ENCODE measurements at regions not wholly inside any gene's neighbourhood (a gene's known extent, or its start where the extent isn't known, plus 50 kb on each side); places are given as distances from the start of the nearest gene placed in this dataset.

DNA sequence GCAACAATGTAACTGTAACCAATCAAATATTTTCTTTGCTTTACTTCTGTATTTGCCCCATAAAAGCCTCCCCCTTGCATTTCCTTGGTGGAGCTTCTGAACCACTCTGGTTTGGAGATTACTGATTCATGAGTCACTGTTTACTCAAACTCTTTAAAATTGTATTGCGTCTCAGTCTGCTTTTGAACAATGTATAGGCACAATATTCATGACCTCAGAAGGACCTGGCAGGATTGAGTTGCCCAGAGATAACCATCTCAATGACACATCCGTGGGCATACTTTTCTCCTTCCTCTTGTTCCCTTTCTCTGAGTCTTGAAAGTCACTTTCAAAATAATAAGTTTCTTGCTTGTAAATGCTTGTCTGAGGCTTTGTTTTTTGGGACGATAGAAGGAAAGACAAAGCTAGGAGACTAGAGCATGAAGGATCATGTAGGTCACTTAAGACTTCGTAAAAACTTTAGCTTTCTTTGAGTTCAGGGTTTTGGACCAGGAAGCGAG is 57.1 kb upstream of the POU1F1 start:
- H3K79me2 ChIP-seq (ENCODE audit: control insufficient read depth, insufficient read depth, low read length): no peaks in the 10 kb centered on the region
- H3K36me3 ChIP-seq (ENCODE audit: control insufficient read depth in 2 of 2, extremely low read depth in 1 of 2, insufficient read depth in 2 of 2, low read length in 2 of 2): no peaks in the 10 kb centered on the region
- H3K4me3 ChIP-seq (replicated peaks in 1 of 3; ENCODE audit: insufficient read depth in 1 of 3, low read depth in 1 of 3, low read length in 3 of 3): peak overlapping the region in 1 of 3 experiments; percentile 25
- BruUV-seq (replicated peaks): no TSS peak
- POLR2A ChIA-PET: no interaction called here
- H3K27me3 ChIP-seq (ENCODE audit: control insufficient read depth in 2 of 2, insufficient read depth in 2 of 2, low read length in 2 of 2): no peaks in the 10 kb centered on the region
- no peaks in the 10 kb centered on the region for H3K9me3 ChIP-seq (replicated peaks; ENCODE audit: control insufficient read depth, insufficient read depth, low read length)
- peak overlapping the region; percentile 89 for H3K4me2 ChIP-seq (ENCODE audit: insufficient read depth, low read length)
- H4K20me1 ChIP-seq (replicated peaks; ENCODE audit: control insufficient read depth, extremely low read depth, insufficient read depth, low read length): no peaks in the 10 kb centered on the region
- TF ChIP-seq EZH2 (IDR thresholded peaks at IDR 0.05; ENCODE audit: borderline replicate concordance, low read depth, low read length, severe bottlenecking) (no peak), GATA2 (IDR thresholded peaks at IDR 0.05; ENCODE audit: insufficient read depth, insufficient read length, low read depth, low read length) (peak; percentile 100), POLR2AphosphoS5 (IDR thresholded peaks at IDR 0.05; ENCODE audit: insufficient read depth, low read depth, low read length) (peak; percentile 79), POLR2A (IDR thresholded peaks at IDR 0.05; ENCODE audit: low read depth, low read length) (peak; percentile 28), JUN (IDR thresholded peaks at IDR 0.05; ENCODE audit: borderline replicate concordance, insufficient read depth, insufficient read length, low read depth) (peak; percentile 97), MYC (IDR thresholded peaks at IDR 0.05; ENCODE audit: low read depth, low read length) (no peak), FOS (IDR thresholded peaks at IDR 0.05; ENCODE audit: borderline replicate concordance, insufficient read depth, low read length) (peak; percentile 89)
- TF ChIP-seq, protein P1, sequence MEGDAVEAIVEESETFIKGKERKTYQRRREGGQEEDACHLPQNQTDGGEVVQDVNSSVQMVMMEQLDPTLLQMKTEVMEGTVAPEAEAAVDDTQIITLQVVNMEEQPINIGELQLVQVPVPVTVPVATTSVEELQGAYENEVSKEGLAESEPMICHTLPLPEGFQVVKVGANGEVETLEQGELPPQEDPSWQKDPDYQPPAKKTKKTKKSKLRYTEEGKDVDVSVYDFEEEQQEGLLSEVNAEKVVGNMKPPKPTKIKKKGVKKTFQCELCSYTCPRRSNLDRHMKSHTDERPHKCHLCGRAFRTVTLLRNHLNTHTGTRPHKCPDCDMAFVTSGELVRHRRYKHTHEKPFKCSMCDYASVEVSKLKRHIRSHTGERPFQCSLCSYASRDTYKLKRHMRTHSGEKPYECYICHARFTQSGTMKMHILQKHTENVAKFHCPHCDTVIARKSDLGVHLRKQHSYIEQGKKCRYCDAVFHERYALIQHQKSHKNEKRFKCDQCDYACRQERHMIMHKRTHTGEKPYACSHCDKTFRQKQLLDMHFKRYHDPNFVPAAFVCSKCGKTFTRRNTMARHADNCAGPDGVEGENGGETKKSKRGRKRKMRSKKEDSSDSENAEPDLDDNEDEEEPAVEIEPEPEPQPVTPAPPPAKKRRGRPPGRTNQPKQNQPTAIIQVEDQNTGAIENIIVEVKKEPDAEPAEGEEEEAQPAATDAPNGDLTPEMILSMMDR (IDR thresholded peaks at IDR 0.05; ENCODE audit: extremely low read depth in 1 of 2, insufficient read depth in 1 of 2, low read depth in 1 of 2, low read length in 2 of 2): no peak
- TF ChIP-seq, protein P2, sequence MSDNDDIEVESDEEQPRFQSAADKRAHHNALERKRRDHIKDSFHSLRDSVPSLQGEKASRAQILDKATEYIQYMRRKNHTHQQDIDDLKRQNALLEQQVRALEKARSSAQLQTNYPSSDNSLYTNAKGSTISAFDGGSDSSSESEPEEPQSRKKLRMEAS (IDR thresholded peaks at IDR 0.05; ENCODE audit: insufficient read depth, insufficient read length): no peak
- intact Hi-C loops (cut with micrococcal nuclease) (loop anchor here (2.0 kb wide), 1 partner anchor 63 kb away; no protein-coding TSS in a partner anchor), dilution Hi-C loops (cut with MboI; ENCODE audit: extremely low pct_ligation_motif_present, low sequenced_read_pairs) (no loop called here)
- H3K27ac ChIP-seq (ENCODE audit: insufficient read depth, low read depth, low read length): peak overlapping the region; percentile 97
- H3K4me1 ChIP-seq (ENCODE audit: control insufficient read depth, extremely low read depth, insufficient read depth, low read length): peaks cover 40% of the 10 kb centered on the region
- CTCF ChIA-PET: interaction anchor here (0.7 to 4.7 kb wide), 8 partner anchors 9 to 171 kb away, joined by 3 to 54 read pairs (median 6); no protein-coding TSS in a partner anchor
- FAIRE-seq (peak; percentile 88), DNase-seq (ENCODE audit: low read depth, low spot score) (peak; percentile 91)
- no peaks in the 10 kb centered on the region for H3K9me1 ChIP-seq (replicated peaks; ENCODE audit: control insufficient read depth, extremely low read depth, insufficient read depth, low read length)
- H3K9ac ChIP-seq (replicated peaks; ENCODE audit: extremely low read depth, insufficient read depth, low read length): peak overlapping the region; percentile 57
- peak overlapping the region; percentile 46 for H2AFZ ChIP-seq (ENCODE audit: low read depth, low read length)
